Activated CD8-positive, alpha-beta memory T cell treated with anti-CD3 and anti-CD28 coated beads, Interleukin-2, amount 10 ng/mL, durations not matched to agents 7 days and 5 days (primary cell): ENCODE measurements at regions not wholly inside any gene's neighbourhood (a gene's known extent, or its start where the extent isn't known, plus 50 kb on each side); places are given as distances from the start of the nearest gene placed in this dataset.
"Not testable (repeated sequence)": the region's sequence is repeated elsewhere in the genome, so short reads cannot be mapped to it uniquely, and the experiment has no call there.

Experiments
- ATAC-seq: fragments of 150-1000 bp; cut with Tn5 transposase; one replicate; pipeline ENCODE4 v1.10.0; 2021; ENCODE audit warnings: moderate library complexity
- CTCF ChIA-PET: fragments of 350-600 bp; sonication (Branson Sonifier 250); formaldehyde crosslinking; loops from one replicate; lab custom pipeline; 2021; ENCODE audit warnings: antibody characterized with exemption; lab: Charles Lee
- DNase-seq: peaks from one replicate; pipeline ENCODE4 v3.0.0-alpha.2; 2020
- H3K27ac Mint-ChIP-seq: one replicate; pipeline ENCODE4 v1.8.0; 2021; ENCODE audit warnings: mild to moderate bottlenecking, mixed read lengths
- H3K27me3 Mint-ChIP-seq: one replicate; pipeline ENCODE4 v1.8.0; 2021; ENCODE audit warnings: mixed read lengths
- H3K36me3 Mint-ChIP-seq: one replicate; pipeline ENCODE4 v1.8.0; 2021; ENCODE audit warnings: mild to moderate bottlenecking, mixed read lengths
- H3K4me1 Mint-ChIP-seq: one replicate; pipeline ENCODE4 v1.8.0; 2021; ENCODE audit warnings: mixed read lengths
- H3K4me3 Mint-ChIP-seq: one replicate; pipeline ENCODE4 v1.8.0; 2021; ENCODE audit warnings: mild to moderate bottlenecking, moderate library complexity, mixed read lengths
- H3K9me3 Mint-ChIP-seq: one replicate; pipeline ENCODE4 v1.8.0; 2022; ENCODE audit warnings: low read depth, mixed read lengths

DNA sequence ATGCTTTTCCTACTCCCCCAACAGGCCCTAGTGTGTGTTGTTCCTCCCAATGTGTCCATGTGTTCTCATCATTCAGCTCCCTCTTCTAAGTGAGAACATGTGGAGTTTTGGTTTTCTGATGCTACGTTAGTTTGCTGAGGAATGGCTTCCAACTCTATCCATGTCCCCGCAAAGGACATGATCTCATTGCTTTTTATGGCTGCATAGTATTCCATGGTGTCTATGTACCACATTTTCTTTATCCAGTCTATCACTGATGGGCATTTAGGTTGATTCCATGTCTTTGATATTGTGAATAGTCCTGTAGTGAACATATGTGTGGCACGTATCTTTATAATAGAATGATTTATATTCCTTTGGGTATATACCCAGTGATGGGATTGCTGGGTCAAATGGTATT is 72.5 kb upstream of the CCNY start:
- H3K27me3 Mint-ChIP-seq, DNase-seq, H3K9me3 Mint-ChIP-seq, H3K27ac Mint-ChIP-seq, H3K4me3 Mint-ChIP-seq, H3K36me3 Mint-ChIP-seq, CTCF ChIA-PET, H3K4me1 Mint-ChIP-seq, ATAC-seq: not testable (repeated sequence)

GRCh38 chr10:35264636-35265035 is 71.7 kb upstream of the CCNY start:
- H3K4me3 Mint-ChIP-seq, ATAC-seq, H3K27ac Mint-ChIP-seq, CTCF ChIA-PET, DNase-seq, H3K36me3 Mint-ChIP-seq, H3K27me3 Mint-ChIP-seq, H3K9me3 Mint-ChIP-seq, H3K4me1 Mint-ChIP-seq: not testable (repeated sequence)

- CTCF ChIA-PET: no interaction called here
- Mint-ChIP-seq H3K4me1 (no peaks in the 10 kb centered on the region), H3K27ac (no peak overlapping the region), H3K36me3 (no peaks in the 10 kb centered on the region), H3K27me3 (no peaks in the 10 kb centered on the region), H3K4me3 (no peak overlapping the region), H3K9me3 (no peaks in the 10 kb centered on the region)
- ATAC-seq: no peak
- no peak for DNase-seq
Measured at GRCh38 chr10:35265435-35265834, 70.9 kb upstream of the CCNY start.

DNA sequence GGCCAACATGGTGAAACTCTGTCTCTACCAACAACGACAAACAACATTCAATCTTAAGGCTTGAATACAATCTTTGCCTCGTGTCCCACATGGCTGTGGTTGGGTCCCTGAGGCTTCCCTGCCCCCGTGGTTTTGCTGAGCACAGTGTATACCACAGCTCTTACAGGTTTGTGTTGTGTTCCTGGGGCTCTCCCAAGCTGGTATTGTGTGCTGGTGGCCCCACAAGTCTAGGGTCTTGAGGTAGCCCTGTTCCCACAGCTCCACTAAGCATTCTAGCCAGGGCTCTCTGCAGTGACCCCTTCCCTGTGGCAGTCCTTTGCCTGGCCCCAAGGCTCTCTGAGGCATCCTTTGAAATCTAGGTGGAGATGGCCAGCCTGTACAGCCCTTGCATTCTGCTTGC is 68.0 kb upstream of the CCNY start:
- DNase-seq: no peak
- Mint-ChIP-seq H3K36me3 (no peaks in the 10 kb centered on the region), H3K4me1 (no peaks in the 10 kb centered on the region), H3K4me3 (no peak overlapping the region), H3K27ac (no peak overlapping the region), H3K9me3 (peaks cover 6% of the 10 kb centered on the region), H3K27me3 (peaks cover 4% of the 10 kb centered on the region)
- ATAC-seq: no peak
- CTCF ChIA-PET: no interaction called here

- peaks cover 2% of the 10 kb centered on the region for H3K36me3 Mint-ChIP-seq
- ATAC-seq (no peak), DNase-seq (no peak)
- no peaks in the 10 kb centered on the region for H3K4me1 Mint-ChIP-seq
- H3K9me3 Mint-ChIP-seq: peaks cover 6% of the 10 kb centered on the region
- no peak overlapping the region for H3K4me3 Mint-ChIP-seq
- peaks cover 4% of the 10 kb centered on the region for H3K27me3 Mint-ChIP-seq
- no peak overlapping the region for H3K27ac Mint-ChIP-seq
- CTCF ChIA-PET: no interaction called here
Measured at GRCh38 chr10:35268791-35269257, 67.5 kb upstream of the CCNY start.

- DNase-seq: no peak
- H3K9me3 Mint-ChIP-seq: peaks cover 6% of the 10 kb centered on the region
- CTCF ChIA-PET: no interaction called here
- H3K4me3 Mint-ChIP-seq: no peak overlapping the region
- no peak overlapping the region for H3K27ac Mint-ChIP-seq
- H3K36me3 Mint-ChIP-seq: peaks cover 2% of the 10 kb centered on the region
- ATAC-seq: no peak
- no peaks in the 10 kb centered on the region for H3K4me1 Mint-ChIP-seq
- H3K27me3 Mint-ChIP-seq: peaks cover 4% of the 10 kb centered on the region
Measured at GRCh38 chr10:35270100-35270499, 66.2 kb upstream of the CCNY start.

DNA sequence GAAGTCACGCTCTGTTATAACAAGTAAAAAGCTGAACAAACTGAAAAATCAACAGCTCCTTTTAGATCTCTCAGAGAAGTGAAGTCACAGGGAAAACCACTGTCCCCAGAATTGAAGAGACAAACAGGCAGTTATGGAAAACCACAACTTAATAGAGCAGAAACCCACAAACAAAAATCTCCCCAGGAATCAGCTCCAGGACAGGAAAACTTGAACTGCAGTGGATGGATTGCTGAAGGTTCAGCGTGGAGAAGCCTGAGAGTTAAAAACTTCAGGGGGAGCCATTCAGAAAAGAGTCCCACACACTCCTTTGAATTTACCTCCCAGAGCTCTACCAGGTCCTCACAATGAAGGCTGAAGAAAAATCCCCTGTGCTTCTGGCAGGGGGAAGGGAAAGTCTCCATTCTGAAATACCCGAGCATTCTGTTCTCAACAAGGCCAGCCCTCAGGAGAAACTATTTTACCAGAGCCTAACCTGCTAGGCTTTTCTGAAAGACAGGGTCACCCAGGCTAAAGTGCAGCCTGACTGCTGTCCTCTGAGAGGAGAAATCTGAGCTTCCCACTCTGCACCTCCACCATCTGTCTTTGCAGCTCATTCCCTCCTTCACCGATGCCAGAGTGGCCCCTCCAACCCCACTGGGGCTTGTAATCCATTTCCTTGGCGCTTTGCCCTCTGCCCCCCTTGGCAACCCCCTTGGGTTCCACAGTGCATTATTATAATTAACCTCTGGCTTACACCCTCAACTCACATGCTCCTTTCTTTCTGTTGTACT is 65.0 kb upstream of the CCNY start:
- H3K9me3 Mint-ChIP-seq: peaks cover 6% of the 10 kb centered on the region
- peaks cover 2% of the 10 kb centered on the region for H3K36me3 Mint-ChIP-seq
- ATAC-seq: no peak
- H3K27me3 Mint-ChIP-seq: peaks cover 4% of the 10 kb centered on the region
- no peaks in the 10 kb centered on the region for H3K4me1 Mint-ChIP-seq
- H3K4me3 Mint-ChIP-seq: no peak overlapping the region
- H3K27ac Mint-ChIP-seq: no peak overlapping the region
- no peak for DNase-seq
- CTCF ChIA-PET: no interaction called here

DNA sequence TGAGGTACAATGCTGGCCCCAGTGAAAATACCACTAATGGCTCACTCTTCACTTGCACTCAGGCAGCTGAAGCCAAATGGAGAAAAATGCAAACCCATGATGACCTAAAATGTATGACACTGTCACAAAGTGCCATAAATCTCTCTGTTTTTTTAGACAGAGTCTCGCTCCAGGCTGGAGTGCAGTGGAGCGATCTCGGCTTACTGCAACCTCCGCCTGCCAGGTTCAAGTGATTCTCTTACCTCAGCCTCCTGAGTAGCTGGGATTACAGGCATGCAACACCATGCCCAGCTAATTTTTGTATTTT is 64.5 kb upstream of the CCNY start:
- H3K27me3 Mint-ChIP-seq, CTCF ChIA-PET, DNase-seq, H3K27ac Mint-ChIP-seq, H3K9me3 Mint-ChIP-seq, H3K4me3 Mint-ChIP-seq, H3K36me3 Mint-ChIP-seq, ATAC-seq, H3K4me1 Mint-ChIP-seq: not testable (repeated sequence)

DNA sequence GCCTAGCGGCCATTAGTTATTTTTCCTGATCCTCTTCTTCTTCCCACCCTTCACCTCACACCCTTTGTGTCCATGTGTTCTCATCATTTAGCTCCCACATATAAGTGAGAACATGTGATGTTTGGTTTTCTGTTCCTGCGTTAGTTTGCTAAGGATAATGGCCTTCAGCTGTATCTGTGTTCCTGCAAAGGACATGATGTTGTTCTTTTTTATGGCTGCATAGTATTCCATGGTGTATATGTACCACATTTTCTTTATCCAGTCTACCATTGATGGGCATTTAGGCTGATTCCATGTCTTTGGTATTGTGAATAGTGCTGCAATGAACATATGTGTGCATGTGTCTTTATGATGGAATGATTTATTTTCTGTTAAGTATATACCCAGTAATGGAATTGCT is 63.9 kb upstream of the CCNY start:
- H3K27ac Mint-ChIP-seq, H3K36me3 Mint-ChIP-seq, ATAC-seq, H3K27me3 Mint-ChIP-seq, H3K4me3 Mint-ChIP-seq, DNase-seq, H3K9me3 Mint-ChIP-seq, CTCF ChIA-PET, H3K4me1 Mint-ChIP-seq: not testable (repeated sequence)

- H3K4me3 Mint-ChIP-seq, ATAC-seq, H3K27me3 Mint-ChIP-seq, H3K4me1 Mint-ChIP-seq, DNase-seq, H3K9me3 Mint-ChIP-seq, H3K27ac Mint-ChIP-seq, CTCF ChIA-PET, H3K36me3 Mint-ChIP-seq: not testable (repeated sequence)
Measured at GRCh38 chr10:35273994-35274393, 62.3 kb upstream of the CCNY start.

GRCh38 chr10:35274498-35275060 is 61.7 kb upstream of the CCNY start:
- no peak for DNase-seq
- Mint-ChIP-seq H3K27ac (no peak overlapping the region), H3K27me3 (peaks cover 6% of the 10 kb centered on the region), H3K9me3 (peaks cover 6% of the 10 kb centered on the region), H3K4me1 (no peaks in the 10 kb centered on the region), H3K36me3 (peaks cover 2% of the 10 kb centered on the region), H3K4me3 (no peak overlapping the region)
- ATAC-seq: no peak
- CTCF ChIA-PET: interaction anchor here (0.6 kb wide), 1 partner anchor 34 kb away, joined by 4 read pairs; no protein-coding TSS in a partner anchor

- Mint-ChIP-seq H3K27ac (no peak overlapping the region), H3K4me1 (no peaks in the 10 kb centered on the region), H3K4me3 (no peak overlapping the region), H3K9me3 (peaks cover 6% of the 10 kb centered on the region), H3K27me3 (peaks cover 4% of the 10 kb centered on the region), H3K36me3 (peaks cover 2% of the 10 kb centered on the region)
- no peak for DNase-seq
- no peak for ATAC-seq
- CTCF ChIA-PET: no interaction called here
Measured at GRCh38 chr10:35276889-35277288, 59.4 kb upstream of the CCNY start.

DNA sequence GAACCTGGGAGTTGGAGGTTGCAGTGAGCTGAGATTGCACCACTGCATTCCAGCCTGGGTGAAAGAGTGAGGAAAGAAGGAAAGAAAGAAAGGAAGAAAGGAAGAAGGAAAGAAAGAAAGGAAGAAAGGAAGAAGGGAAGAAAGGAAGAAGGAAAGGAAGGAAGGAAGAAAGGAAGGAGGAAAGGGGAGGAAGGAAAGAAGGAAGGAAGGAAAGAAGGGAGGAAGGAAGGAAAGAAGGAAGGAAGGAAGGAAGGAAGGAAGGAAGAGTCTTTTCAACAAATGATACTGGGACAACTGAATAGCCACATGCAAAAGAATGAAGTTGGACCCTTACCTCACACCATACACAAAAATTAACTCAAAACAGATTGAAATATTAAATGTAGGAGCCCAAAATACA is 56.1 kb upstream of the CCNY start:
- CTCF ChIA-PET, H3K36me3 Mint-ChIP-seq, H3K9me3 Mint-ChIP-seq, H3K4me1 Mint-ChIP-seq, H3K27ac Mint-ChIP-seq, H3K27me3 Mint-ChIP-seq, ATAC-seq, DNase-seq, H3K4me3 Mint-ChIP-seq: not testable (repeated sequence)
